Adipocyte (in vitro differentiated cells): ENCODE measurements at regions not wholly inside any gene's neighbourhood (a gene's known extent, or its start where the extent isn't known, plus 50 kb on each side); places are given as distances from the start of the nearest gene placed in this dataset.

Experiments used
- DNase-seq: peaks from one replicate; pipeline ENCODE4 v3.0.0-alpha.2; 2015; ENCODE audit warnings: low read depth
- H3K27me3 ChIP-seq: replicated peaks from 2 replicates; pipeline ENCODE4 v1.7.0; 2013; ENCODE audit warnings: mild to moderate bottlenecking, low read length, moderate library complexity; ENCODE audit not compliant: control insufficient read depth, insufficient read depth
- H3K36me3 ChIP-seq: 2 replicates; pipeline ENCODE4 v1.7.0; 2013; ENCODE audit warnings: low read length, mild to moderate bottlenecking, moderate library complexity; ENCODE audit not compliant: control insufficient read depth, insufficient read depth, severe bottlenecking
- H3K4me1 ChIP-seq: 2 replicates; pipeline ENCODE4 v1.7.0; 2013; ENCODE audit warnings: mild to moderate bottlenecking, low read length, moderate library complexity; ENCODE audit not compliant: control insufficient read depth, insufficient read depth
- H3K4me3 ChIP-seq: 2 replicates; pipeline ENCODE4 v1.7.0; 2013; ENCODE audit warnings: mild to moderate bottlenecking, low read length, moderate library complexity
- H3K9ac ChIP-seq: 2 replicates; pipeline ENCODE4 v1.7.0; 2013; ENCODE audit warnings: mild to moderate bottlenecking, low read length, moderate library complexity
- H3K9me3 ChIP-seq: 2 replicates; pipeline ENCODE4 v1.7.0; 2013; ENCODE audit warnings: mild to moderate bottlenecking, low read length, moderate library complexity; ENCODE audit not compliant: control insufficient read depth

DNA sequence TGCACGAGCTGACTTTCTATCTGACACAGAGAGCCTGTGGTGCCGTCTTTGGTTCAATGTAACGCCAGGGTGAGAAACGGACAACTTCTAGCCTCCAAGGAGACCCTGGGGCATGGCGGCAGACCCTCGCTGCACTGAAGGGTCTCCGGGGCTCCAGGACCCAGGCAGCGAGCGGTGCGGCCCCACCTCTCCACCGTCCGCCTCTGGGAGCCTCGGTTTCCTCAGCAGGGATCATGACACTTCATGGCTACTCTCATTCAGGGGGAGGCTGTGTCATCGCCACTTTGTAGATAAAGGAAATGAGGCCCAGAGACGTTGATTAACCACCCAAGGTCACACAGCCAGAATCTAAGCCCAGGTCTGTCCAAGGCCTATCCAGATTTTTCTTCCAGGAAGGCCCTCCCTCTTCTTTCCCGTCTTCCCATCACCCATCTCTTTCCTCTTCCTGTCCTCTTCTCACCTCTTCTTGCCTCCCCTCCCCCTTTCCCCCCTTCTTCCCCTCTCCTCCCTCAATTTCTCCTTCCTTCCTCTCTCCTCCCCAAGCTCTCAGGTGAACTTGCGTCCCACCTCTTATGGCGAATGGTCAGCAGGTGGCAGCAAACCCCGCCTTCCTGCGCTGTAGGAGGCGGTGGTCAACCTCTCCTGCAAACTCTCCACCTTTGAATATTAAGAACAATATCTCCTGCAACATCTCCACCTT is 69.3 kb upstream of the HMX1 start:
- DNase-seq: no peak
- Histone ChIP-seq H3K4me3 (no peak overlapping the region), H3K36me3 (no peaks in the 10 kb centered on the region), H3K27me3 (peaks cover 4% of the 10 kb centered on the region), H3K4me1 (no peaks in the 10 kb centered on the region), H3K9ac (no peak overlapping the region), H3K9me3 (peaks cover 4% of the 10 kb centered on the region)

DNA sequence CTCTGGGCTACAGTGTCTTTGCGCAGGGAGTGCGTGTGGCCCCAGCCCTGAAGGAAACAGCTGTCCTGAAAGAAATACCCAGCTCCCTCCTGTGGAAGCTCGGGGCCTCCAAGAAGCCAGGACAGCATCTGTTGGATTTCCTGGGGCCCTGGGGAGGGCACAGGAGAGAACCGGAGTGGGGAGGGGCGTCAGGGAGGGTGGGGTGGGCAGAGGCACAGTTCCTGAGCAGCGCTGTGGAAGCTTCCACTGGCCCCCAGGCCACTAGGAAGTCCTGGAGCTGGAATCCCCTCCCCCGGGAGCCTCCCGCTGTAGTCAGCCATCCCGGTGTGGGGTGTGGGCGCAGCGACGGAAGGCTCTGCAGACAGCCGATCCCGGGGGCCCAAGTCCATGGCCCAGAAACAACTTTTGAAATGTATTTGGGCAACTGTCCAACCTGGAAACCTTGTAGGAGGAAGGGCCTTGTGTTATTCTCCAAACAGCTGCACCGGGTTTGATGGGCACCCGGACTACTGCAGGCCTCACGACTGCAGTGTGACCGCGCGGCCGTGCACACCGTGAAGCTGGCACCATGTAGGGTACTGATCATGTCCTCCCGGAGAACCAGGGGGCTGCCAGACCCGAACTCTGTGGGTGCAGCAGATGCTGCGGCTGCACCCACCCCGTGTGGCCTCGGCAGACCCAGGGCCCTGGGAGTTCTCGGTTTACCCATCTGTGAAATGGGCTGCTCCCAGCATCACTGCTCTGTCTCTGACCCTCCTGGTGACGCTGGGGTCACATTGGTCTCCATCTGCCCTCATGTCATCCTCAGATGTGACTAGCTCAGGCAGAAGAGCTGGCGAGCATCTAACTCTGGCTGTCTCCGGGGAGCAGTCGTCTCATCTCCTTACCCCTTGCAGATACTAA is 68.5 kb upstream of the HMX1 start:
- DNase-seq: no peak
- Histone ChIP-seq H3K27me3 (peaks cover 4% of the 10 kb centered on the region), H3K9me3 (peaks cover 4% of the 10 kb centered on the region), H3K4me3 (no peak overlapping the region), H3K36me3 (no peaks in the 10 kb centered on the region), H3K9ac (no peak overlapping the region), H3K4me1 (no peaks in the 10 kb centered on the region)

DNA sequence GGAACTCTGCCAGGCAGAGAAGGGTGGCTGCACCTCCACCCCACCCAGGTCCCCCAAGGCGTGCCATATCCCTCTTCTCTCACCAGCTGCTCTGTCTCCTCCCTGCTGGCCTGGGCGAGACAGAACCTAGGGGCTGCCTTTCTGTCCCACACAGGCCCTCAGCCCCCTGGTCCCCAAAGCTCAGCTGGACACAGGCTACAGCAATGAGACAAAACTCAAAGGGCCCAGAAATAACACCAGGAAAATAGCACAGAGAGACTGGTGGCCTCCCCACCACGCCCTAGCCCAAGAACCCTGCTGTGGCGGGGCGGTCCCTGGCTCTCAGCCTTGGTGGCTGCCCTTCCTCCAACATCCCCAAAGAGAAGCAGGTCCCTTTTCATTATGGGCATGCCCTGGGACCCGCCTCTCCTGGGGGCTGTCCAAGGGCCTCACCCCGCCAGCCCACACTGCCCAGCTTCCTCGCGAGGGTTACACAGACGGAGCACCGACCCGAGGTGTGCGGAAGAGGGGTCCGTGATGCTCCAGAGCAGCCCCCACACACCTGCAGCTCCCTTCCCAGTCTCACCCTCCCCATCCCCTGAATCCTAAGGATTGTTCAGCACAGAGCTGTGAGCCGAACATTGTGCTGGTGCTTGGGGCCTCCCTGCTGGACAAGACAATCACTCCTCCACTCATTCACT is 67.7 kb upstream of the HMX1 start:
- Histone ChIP-seq H3K4me1 (no peaks in the 10 kb centered on the region), H3K4me3 (no peak overlapping the region), H3K36me3 (no peaks in the 10 kb centered on the region), H3K27me3 (peaks cover 4% of the 10 kb centered on the region), H3K9ac (no peak overlapping the region), H3K9me3 (peaks cover 6% of the 10 kb centered on the region)
- no peak for DNase-seq

DNA sequence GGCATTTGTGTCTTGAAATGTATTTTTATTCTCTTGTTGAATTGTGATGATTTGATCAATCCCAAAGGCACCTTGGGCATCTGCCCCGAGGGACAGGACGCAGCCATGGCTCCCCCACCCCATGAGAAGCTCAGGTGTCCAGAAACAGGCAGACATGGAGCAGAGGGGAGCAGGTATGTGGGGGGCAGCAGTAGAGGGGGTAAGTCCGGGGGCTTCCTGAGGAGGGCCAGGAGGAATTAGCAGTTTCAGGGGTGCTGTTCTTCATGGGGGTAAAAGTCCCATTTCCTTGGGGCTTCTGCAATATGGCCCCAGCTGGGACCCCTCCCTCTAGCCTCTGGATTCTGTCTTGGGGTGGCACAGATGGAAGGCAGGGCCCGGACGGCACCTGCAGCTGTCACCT is 67.0 kb upstream of the HMX1 start:
- DNase-seq: no peak
- Histone ChIP-seq H3K36me3 (no peaks in the 10 kb centered on the region), H3K27me3 (peaks cover 4% of the 10 kb centered on the region), H3K9me3 (peaks cover 6% of the 10 kb centered on the region), H3K4me1 (no peaks in the 10 kb centered on the region), H3K4me3 (no peak overlapping the region), H3K9ac (no peak overlapping the region)

DNA sequence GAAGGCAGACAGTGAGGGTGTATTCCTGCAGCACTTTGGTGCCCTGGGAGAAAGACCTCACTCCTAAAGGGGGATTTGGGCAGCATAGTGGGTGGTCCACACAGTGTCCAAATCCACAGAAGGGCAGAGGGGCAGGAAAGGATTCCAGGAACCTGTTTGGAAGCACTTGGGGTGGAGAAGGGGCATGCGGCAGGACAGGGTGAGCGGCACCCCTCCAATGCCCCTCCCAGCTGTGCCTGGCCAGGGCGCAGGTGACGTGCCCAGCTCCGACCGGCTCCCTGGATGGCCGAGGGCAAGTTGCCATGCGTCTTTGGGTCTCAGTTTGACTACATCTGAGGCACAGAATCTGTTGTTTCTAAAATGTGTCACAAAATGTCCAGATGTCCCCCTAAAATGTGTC is 66.5 kb upstream of the HMX1 start:
- Histone ChIP-seq H3K27me3 (peaks cover 4% of the 10 kb centered on the region), H3K9me3 (peaks cover 9% of the 10 kb centered on the region), H3K4me3 (no peak overlapping the region), H3K4me1 (no peaks in the 10 kb centered on the region), H3K36me3 (no peaks in the 10 kb centered on the region), H3K9ac (no peak overlapping the region)
- DNase-seq: no peak

DNA sequence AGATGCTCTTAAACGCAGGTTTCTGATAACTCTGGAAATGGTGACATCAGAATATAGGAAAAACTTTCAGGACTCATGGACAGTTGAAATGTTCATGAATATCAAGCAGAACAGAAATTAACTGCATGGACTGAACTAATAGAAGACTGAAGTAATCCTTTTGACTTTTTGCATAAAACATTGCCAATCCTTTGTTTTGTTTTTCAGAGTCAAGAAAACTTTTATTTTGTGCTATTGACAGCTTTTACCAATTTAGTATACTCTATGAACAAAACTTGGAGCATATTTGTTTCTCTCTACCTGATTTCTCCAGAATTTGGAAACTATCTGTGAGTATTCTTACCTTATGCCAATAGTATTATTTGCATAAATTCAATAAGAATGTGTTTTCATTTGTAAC is 61.2 kb upstream of the HMX1 start:
- Histone ChIP-seq H3K4me3 (no peak overlapping the region), H3K9me3 (peaks cover 13% of the 10 kb centered on the region)
- DNase-seq: no peak

DNA sequence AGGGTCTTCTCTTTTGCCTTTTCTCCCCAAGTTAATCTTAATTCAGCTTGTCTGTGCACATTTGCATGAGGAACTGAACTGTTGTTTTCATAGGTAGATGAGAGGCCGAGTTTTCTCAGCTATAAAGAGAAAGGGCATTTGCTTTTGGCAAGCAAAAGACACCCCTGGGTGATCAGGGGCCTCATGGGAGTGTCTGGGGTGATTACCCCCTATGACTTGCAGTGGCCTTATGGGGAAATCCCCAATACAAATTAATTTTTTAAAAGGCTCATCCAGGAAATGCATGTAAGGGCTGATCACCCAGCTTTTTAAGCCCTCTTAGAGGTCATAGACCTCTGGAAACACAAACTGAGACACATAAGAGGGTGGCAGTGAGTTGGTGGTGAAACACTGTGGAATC is 56.4 kb upstream of the HMX1 start:
- no peak for DNase-seq
- H3K27me3 ChIP-seq: no peaks in the 10 kb centered on the region
- H3K4me3 ChIP-seq: no peak overlapping the region
- no peaks in the 10 kb centered on the region for H3K4me1 ChIP-seq
- H3K36me3 ChIP-seq: no peaks in the 10 kb centered on the region
- H3K9me3 ChIP-seq: peaks cover 20% of the 10 kb centered on the region
- H3K9ac ChIP-seq: no peak overlapping the region

More for the DNA sequence above, 61.2 kb upstream of the HMX1 start:
- Histone ChIP-seq H3K27me3 (no peaks in the 10 kb centered on the region), H3K36me3 (no peaks in the 10 kb centered on the region), H3K4me1 (no peaks in the 10 kb centered on the region), H3K9ac (no peak overlapping the region)

DNA sequence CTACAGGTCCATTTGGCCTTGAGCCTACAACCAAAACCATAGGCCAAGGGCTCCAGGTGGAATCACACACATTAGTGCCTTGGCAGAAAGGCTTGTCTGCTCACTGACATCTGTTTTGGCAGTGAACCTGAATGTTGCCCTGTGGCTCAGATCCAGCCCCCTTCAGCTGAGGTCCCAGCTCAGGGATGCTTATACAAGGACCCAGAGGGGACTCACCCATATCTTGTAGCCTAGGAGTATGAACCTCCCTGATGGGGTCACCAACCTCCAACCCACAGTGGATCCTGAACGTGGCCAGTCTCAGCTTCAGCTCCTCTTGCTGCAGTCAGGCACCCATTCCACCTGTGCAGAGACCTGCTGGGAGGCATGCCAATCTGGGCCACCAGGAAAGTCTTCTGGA is 50.8 kb upstream of the HMX1 start:
- Histone ChIP-seq H3K4me3 (no peak overlapping the region), H3K9ac (no peak overlapping the region), H3K36me3 (no peaks in the 10 kb centered on the region), H3K27me3 (peaks cover 15% of the 10 kb centered on the region), H3K4me1 (no peaks in the 10 kb centered on the region), H3K9me3 (peaks cover 20% of the 10 kb centered on the region)
- no peak for DNase-seq

DNA sequence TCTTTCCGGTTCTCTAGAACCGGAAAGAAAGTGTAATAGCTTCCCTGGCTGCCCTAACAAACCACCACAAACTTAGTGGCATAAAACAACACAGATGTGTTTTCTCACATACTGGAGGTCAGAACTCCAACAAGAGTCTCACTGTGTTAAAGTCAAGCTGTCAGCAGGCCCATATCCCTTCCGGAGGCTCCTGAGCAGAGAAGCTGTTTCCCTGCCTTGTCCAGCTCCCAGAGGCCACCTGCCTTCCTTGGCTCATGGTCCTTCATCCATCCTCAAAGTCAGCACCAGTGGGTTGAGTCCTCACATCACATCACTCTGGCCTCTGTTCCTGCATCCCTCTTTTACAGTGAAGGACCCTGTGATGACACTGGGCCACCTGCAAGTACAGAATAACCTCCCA is 49.8 kb upstream of the HMX1 start:
- H3K9me3 ChIP-seq: peaks cover 20% of the 10 kb centered on the region
- H3K4me3 ChIP-seq: no peak overlapping the region
- no peak for DNase-seq
- H3K27me3 ChIP-seq: peaks cover 23% of the 10 kb centered on the region
- no peaks in the 10 kb centered on the region for H3K36me3 ChIP-seq
- H3K9ac ChIP-seq: no peak overlapping the region
- no peaks in the 10 kb centered on the region for H3K4me1 ChIP-seq
